Activated CD4-positive, CD25-positive, alpha-beta regulatory T cell treated with anti-CD3 and anti-CD28 coated beads, Interleukin-2, amount 50 U/mL, for 24 hours (primary cell): ENCODE measurements at regions not wholly inside any gene's neighbourhood (a gene's known extent, or its start where the extent isn't known, plus 50 kb on each side); places are given as distances from the start of the nearest gene placed in this dataset.

Experiments
- ATAC-seq, 2 donors: fragments of 150-1000 bp; cut with Tn5 transposase; one replicate each; pipeline ENCODE4 v1.10.0; 2021; ENCODE audit warnings: mild to moderate bottlenecking in 1 of 2, moderate library complexity in 1 of 2

GRCh38 chr18:76179257-76179656 lies 315.8 kb downstream of the ZNF516 start:
- no peak for ATAC-seq

GRCh38 chr18:76177160-76177559 lies 317.9 kb downstream of the ZNF516 start:
- no peak for ATAC-seq

- ATAC-seq, result no peak
These were observed 320.6 kb downstream of the ZNF516 start for GRCh38 chr18:76174451-76174850.

- no peak for ATAC-seq
These were observed 325.3 kb downstream of the ZNF516 start for GRCh38 chr18:76169733-76170132.

- ATAC-seq, result no peak
These were observed 327.0 kb downstream of the ZNF516 start for GRCh38 chr18:76167845-76168621.

- ATAC-seq, result no peak
These were observed 327.6 kb downstream of the ZNF516 start for GRCh38 chr18:76167410-76167809.

- ATAC-seq, result no peak
These were observed 332.2 kb downstream of the ZNF516 start for GRCh38 chr18:76162886-76163285.

- ATAC-seq, result no peak
These were observed 333.1 kb downstream of the ZNF516 start for GRCh38 chr18:76161983-76162382.

GRCh38 chr18:76153691-76154090 lies 341.4 kb downstream of the ZNF516 start:
- no peak for ATAC-seq

- no peak for ATAC-seq
These were observed 345.3 kb downstream of the ZNF516 start for GRCh38 chr18:76149734-76150133.

GRCh38 chr18:76149284-76149683 lies 345.8 kb downstream of the ZNF516 start:
- ATAC-seq, result no peak

- ATAC-seq, result no peak
These were observed 349.3 kb downstream of the ZNF516 start for GRCh38 chr18:76145521-76146376.

- no peak for ATAC-seq
These were observed 350.2 kb downstream of the ZNF516 start for GRCh38 chr18:76144844-76145243.

- no peak for ATAC-seq
These were observed 352.4 kb downstream of the ZNF516 start for GRCh38 chr18:76142611-76143010.

GRCh38 chr18:76139844-76140243 lies 355.2 kb downstream of the ZNF516 start:
- ATAC-seq, result no peak

GRCh38 chr18:76137216-76137615 lies 357.8 kb downstream of the ZNF516 start:
- ATAC-seq, result no peak

- ATAC-seq, result no peak
These were observed 358.3 kb downstream of the ZNF516 start for GRCh38 chr18:76136701-76137100.

GRCh38 chr18:76134628-76135027 lies 360.4 kb downstream of the ZNF516 start:
- no peak for ATAC-seq

- ATAC-seq, result no peak
These were observed 361.2 kb downstream of the ZNF516 start for GRCh38 chr18:76133873-76134272.

- no peak for ATAC-seq
These were observed 363.3 kb downstream of the ZNF516 start for GRCh38 chr18:76131738-76132137.

- ATAC-seq, result no peak
These were observed 364.2 kb downstream of the ZNF516 start for GRCh38 chr18:76130845-76131244.

- no peak for ATAC-seq
These were observed 368.7 kb downstream of the ZNF516 start for GRCh38 chr18:76126327-76126726.

- no peak for ATAC-seq
These were observed 374.0 kb downstream of the ZNF516 start for GRCh38 chr18:76121011-76121410.

- no peak for ATAC-seq
These were observed 379.5 kb downstream of the ZNF516 start for GRCh38 chr18:76115580-76115979.
